Uterus (tissue), 3 donors: ENCODE measurements at regions not wholly inside any gene's neighbourhood (a gene's known extent, or its start where the extent isn't known, plus 50 kb on each side); places are given as distances from the start of the nearest gene placed in this dataset.

Experiments
- DNase-seq, 2 donors: peaks; one replicate each; pipeline ENCODE4 v3.0.0-alpha.2; 2019 to 2020
- H3K27ac ChIP-seq, 2 donors: fragments of 200-600 bp; sonication (generic); 1 replicate in 1 of 2; 2 replicates in 1 of 2; pipeline ENCODE4 v1.5.1; 2016 to 2018
- H3K27me3 ChIP-seq, 2 donors: fragments of 200-600 bp; sonication (generic); one replicate each; pipeline ENCODE4 v1.5.1; 2018 to 2019; ENCODE audit warnings: control low read depth in 1 of 2
- H3K36me3 ChIP-seq, 2 donors: fragments of 200-600 bp; sonication (generic); one replicate each; pipeline ENCODE4 v1.5.1; 2019; ENCODE audit warnings: control low read depth in 1 of 2
- H3K4me1 ChIP-seq, 2 donors: fragments of 200-600 bp; sonication (generic); one replicate each; pipeline ENCODE4 v1.5.1; 2018 to 2019; ENCODE audit warnings: control low read depth in 1 of 2
- H3K4me3 ChIP-seq, 2 donors: fragments of 200-600 bp; sonication (generic); 1 replicate in 1 of 2; 2 replicates in 1 of 2; pipeline ENCODE4 v1.5.1; 2018 to 2019; ENCODE audit warnings: mild to moderate bottlenecking in 1 of 2
- H3K9me3 ChIP-seq, 2 donors: fragments of 200-600 bp; sonication (generic); one replicate each; pipeline ENCODE4 v1.5.1; 2019; ENCODE audit warnings: control low read depth in 1 of 2
- CTCF ChIP-seq, 4 experiments: fragments of 200-600 bp in 2 of 4; fragments of 450-650 bp in 2 of 4; sonication (generic) in 2 of 4; IDR thresholded peaks; one replicate each; pipeline ENCODE4 v1.5.1; 2016 to 2019; ENCODE audit warnings: antibody characterized with exemption in 4 of 4, mild to moderate bottlenecking in 2 of 4, moderate library complexity in 1 of 4
- POLR2A ChIP-seq, 2 donors: fragments of 450-650 bp; IDR thresholded peaks; one replicate each; pipeline ENCODE4 v1.6.1; 2016; ENCODE audit warnings: antibody characterized with exemption in 2 of 2, mild to moderate bottlenecking in 1 of 2, moderate library complexity in 1 of 2
- intact Hi-C: fragments of 100-400 bp; cut with DNase I; formaldehyde crosslinking; loops from one replicate; pipeline ENCODE4 v1.15.1; 2023; ENCODE audit warnings: low total_unique reads
- donor health status: DM: yes; HTN: yes; CAD: no.

GRCh38 chr3:73745526-73746191 is 120.9 kb upstream of the PDZRN3 start:
- no peak overlapping the region for H3K4me3 ChIP-seq
- TF ChIP-seq CTCF (IDR thresholded peaks at IDR 0.05) (no peak), POLR2A (IDR thresholded peaks at IDR 0.05) (no peak)
- H3K4me1 ChIP-seq: peaks cover 0 to 18% of the 10 kb centered on the region in 2 donors
- H3K9me3 ChIP-seq: no peaks in the 10 kb centered on the region
- no peaks in the 10 kb centered on the region for H3K27me3 ChIP-seq
- peak in 1 of 2 donors; percentile 31 for DNase-seq
- H3K27ac ChIP-seq: peak overlapping the region; percentile 12 to 37
- intact Hi-C loops: no loop called here
- H3K36me3 ChIP-seq: no peaks in the 10 kb centered on the region

GRCh38 chr3:73743551-73743950 is 118.8 kb upstream of the PDZRN3 start:
- intact Hi-C loops: no loop called here
- Histone ChIP-seq H3K27me3 (no peaks in the 10 kb centered on the region), H3K36me3 (no peaks in the 10 kb centered on the region), H3K4me3 (no peak overlapping the region), H3K4me1 (peaks cover 0 to 18% of the 10 kb centered on the region in 2 donors), H3K27ac (peak overlapping the region; percentile 63 to 73), H3K9me3 (no peaks in the 10 kb centered on the region)
- TF ChIP-seq POLR2A (IDR thresholded peaks at IDR 0.05) (no peak), CTCF (IDR thresholded peaks at IDR 0.05) (no peak)
- DNase-seq: no peak

- H3K9me3 ChIP-seq: no peaks in the 10 kb centered on the region
- H3K36me3 ChIP-seq: no peaks in the 10 kb centered on the region
- no peak overlapping the region for H3K27ac ChIP-seq
- H3K4me1 ChIP-seq: peaks cover 0 to 11% of the 10 kb centered on the region in 2 donors
- H3K4me3 ChIP-seq: no peak overlapping the region
- TF ChIP-seq CTCF (IDR thresholded peaks at IDR 0.05) (no peak), POLR2A (IDR thresholded peaks at IDR 0.05) (no peak)
- intact Hi-C loops: no loop called here
- no peak for DNase-seq
- H3K27me3 ChIP-seq: no peaks in the 10 kb centered on the region
These were observed 115.2 kb upstream of the PDZRN3 start for GRCh38 chr3:73739791-73740453.

- TF ChIP-seq CTCF (IDR thresholded peaks at IDR 0.05) (no peak), POLR2A (IDR thresholded peaks at IDR 0.05) (no peak)
- DNase-seq: no peak
- intact Hi-C loops: no loop called here
- Histone ChIP-seq H3K4me3 (no peak overlapping the region), H3K27ac (no peak overlapping the region), H3K4me1 (peaks cover 0 to 9% of the 10 kb centered on the region in 2 donors), H3K27me3 (no peaks in the 10 kb centered on the region), H3K36me3 (no peaks in the 10 kb centered on the region), H3K9me3 (no peaks in the 10 kb centered on the region)
These were observed 114.0 kb upstream of the PDZRN3 start for GRCh38 chr3:73738711-73739110.
